HK-2 (cell line): ENCODE measurements at regions not wholly inside any gene's neighbourhood (a gene's known extent, or its start where the extent isn't known, plus 50 kb on each side); places are given as distances from the start of the nearest gene placed in this dataset.
A peak's percentile ranks its signal among the peaks of the same experiment; 100 is the strongest.

ENCODE experiments used
- DNase-seq: peaks from one replicate; pipeline ENCODE4 v3.0.0-alpha.2; 2018; ENCODE audit not compliant: unreplicated experiment

GRCh38 chr6:149182262-149182661 lies 135.2 kb upstream of the TAB2 start:
- no peak for DNase-seq

GRCh38 chr6:149184523-149184922 lies 133.0 kb upstream of the TAB2 start:
- no peak for DNase-seq

- DNase-seq = no peak
These were observed 131.6 kb upstream of the TAB2 start for GRCh38 chr6:149185799-149186357.

- DNase-seq = no peak
These were observed 130.6 kb upstream of the TAB2 start for GRCh38 chr6:149186873-149187272.

GRCh38 chr6:149190224-149190831 lies 127.2 kb upstream of the TAB2 start:
- peak; percentile 26 for DNase-seq

- DNase-seq = no peak
These were observed 122.5 kb upstream of the TAB2 start for GRCh38 chr6:149194820-149195558.

- DNase-seq = no peak
These were observed 121.4 kb upstream of the TAB2 start for GRCh38 chr6:149196091-149196490.

GRCh38 chr6:149197482-149197881 lies 120.0 kb upstream of the TAB2 start:
- no peak for DNase-seq

GRCh38 chr6:149198265-149198664 lies 119.2 kb upstream of the TAB2 start:
- DNase-seq = no peak

- no peak for DNase-seq
These were observed 117.1 kb upstream of the TAB2 start for GRCh38 chr6:149200282-149200945.

- DNase-seq = no peak
These were observed 116.3 kb upstream of the TAB2 start for GRCh38 chr6:149201068-149201655.

- DNase-seq = no peak
These were observed 115.4 kb upstream of the TAB2 start for GRCh38 chr6:149202100-149202499.

- no peak for DNase-seq
These were observed 114.6 kb upstream of the TAB2 start for GRCh38 chr6:149202952-149203351.

GRCh38 chr6:149203509-149203908 lies 114.0 kb upstream of the TAB2 start:
- no peak for DNase-seq

GRCh38 chr6:149208134-149208601 lies 109.3 kb upstream of the TAB2 start:
- DNase-seq = no peak

- no peak for DNase-seq
These were observed 107.4 kb upstream of the TAB2 start for GRCh38 chr6:149209871-149210775.

GRCh38 chr6:149211046-149211571 lies 106.4 kb upstream of the TAB2 start:
- DNase-seq = no peak

- DNase-seq = no peak
These were observed 105.3 kb upstream of the TAB2 start for GRCh38 chr6:149212206-149212605.

GRCh38 chr6:149212892-149213801 lies 104.4 kb upstream of the TAB2 start:
- DNase-seq = no peak

GRCh38 chr6:149213829-149214228 lies 103.7 kb upstream of the TAB2 start:
- DNase-seq = no peak
